K562 (cell line): ENCODE measurements at regions not wholly inside any gene's neighbourhood (a gene's known extent, or its start where the extent isn't known, plus 50 kb on each side); places are given as distances from the start of the nearest gene placed in this dataset.

Experiments used
- BRF2 ChIP-seq: IDR thresholded peaks from 3 replicates; pipeline ENCODE4 v1.6.1; 2011; ENCODE audit warnings: borderline replicate concordance, mild to moderate bottlenecking; ENCODE audit not compliant: insufficient read length, insufficient read depth
- CTCF ChIP-seq, 3 experiments: IDR thresholded peaks in 2 of 3; conservative IDR thresholded peaks in 1 of 3; 2 replicates each; pipeline ENCODE4 v1.5.1; 2011 to 2012; ENCODE audit warnings: low read length in 3 of 3, mild to moderate bottlenecking in 3 of 3, control low read depth in 2 of 3, improper control_type of control experiment in 1 of 3, inconsistent platforms in 1 of 3, low read depth in 1 of 3, mixed read lengths in 1 of 3, moderate library complexity in 1 of 3; ENCODE audit not compliant: insufficient read depth in 2 of 3
- CUX1 ChIP-seq: fragments of 200-800 bp; sonication (Bioruptor generic); IDR thresholded peaks from 2 replicates; pipeline ENCODE4 v1.6.1; 2016; ENCODE audit warnings: missing genetic modification characterization, missing compliant biosample characterization
- ELF1 ChIP-seq: fragments of 200-800 bp; sonication (Bioruptor generic); IDR thresholded peaks from 2 replicates; pipeline ENCODE4 v1.6.1; 2016; ENCODE audit warnings: missing genetic modification characterization, missing compliant biosample characterization
- KLF13 ChIP-seq: fragments of 450-650 bp; IDR thresholded peaks from 2 replicates; pipeline ENCODE4 v1.6.1; 2016; ENCODE audit warnings: missing genetic modification characterization, low read depth, mild to moderate bottlenecking, missing compliant biosample characterization, moderate library complexity, borderline replicate concordance
- NFIC ChIP-seq: fragments of 450-650 bp; IDR thresholded peaks from 2 replicates; pipeline ENCODE4 v1.6.1; 2017; ENCODE audit warnings: mild to moderate bottlenecking, inconsistent platforms
- NR3C1 ChIP-seq: sonication (generic); formaldehyde crosslinking; IDR thresholded peaks from 2 replicates; pipeline ENCODE4 v1.8.1; 2022; ENCODE audit warnings: missing genetic modification reagents
- PRPF4 ChIP-seq: fragments of 200-400 bp; formaldehyde crosslinking; IDR thresholded peaks from one replicate; pipeline ENCODE4 v1.6.1; 2017; ENCODE audit warnings: low read length, low read depth, mild to moderate bottlenecking; ENCODE audit not compliant: insufficient read depth, poor library complexity, severe bottlenecking
- RAD21 ChIP-seq, 2 experiments: fragments of 250-450 bp in 1 of 2; fragments of 450-650 bp in 1 of 2; sonication (Bioruptor Pico) in 1 of 2; formaldehyde crosslinking in 1 of 2; IDR thresholded peaks in 1 of 2; conservative IDR thresholded peaks in 1 of 2; 2 replicates each; pipeline versions ENCODE4 v1.4.0 to v1.8.0; 2020 to 2022; ENCODE audit warnings: mild to moderate bottlenecking in 2 of 2, moderate library complexity in 1 of 2
- RFX1 ChIP-seq: fragments of 450-650 bp; IDR thresholded peaks from 2 replicates; pipeline ENCODE4 v1.6.1; 2016; ENCODE audit warnings: mild to moderate bottlenecking, moderate library complexity
- ZBTB1 ChIP-seq: sonication (generic); formaldehyde crosslinking; IDR thresholded peaks from 2 replicates; pipeline ENCODE4 v1.8.1; 2023; ENCODE audit warnings: missing genetic modification reagents, low read depth, mild to moderate bottlenecking, borderline replicate concordance
- ZBTB33 ChIP-seq: sonication (generic); formaldehyde crosslinking; IDR thresholded peaks from 2 replicates; pipeline ENCODE4 v1.8.1; 2023; ENCODE audit warnings: mild to moderate bottlenecking, missing genetic modification reagents
- ZNF280B ChIP-seq: fragments of 250-450 bp; sonication (Bioruptor Pico); IDR thresholded peaks from 2 replicates; pipeline ENCODE4 v1.5.1; 2021; ENCODE audit warnings: mild to moderate bottlenecking

GRCh38 chr2:45173513-45173912 lies 164.3 kb upstream of the SIX2 start:
- TF ChIP-seq CUX1 (CRISPR knock-in tag) (no peak), ZBTB1 (CRISPR knock-in tag) (no peak), RFX1 (no peak), KLF13 (no peak), ELF1 (tag) (no peak), BRF2 (no peak), RAD21 (CRISPR knock-in tag; conservative IDR thresholded peaks at IDR 0.05 in 1 of 2, IDR thresholded peaks at IDR 0.05 in 1 of 2) (no peak), NFIC (no peak), ZNF280B (no peak), CTCF (IDR thresholded peaks at IDR 0.05 in 2 of 3, conservative IDR thresholded peaks at IDR 0.05 in 1 of 3; ENCODE audit: insufficient read depth in 2 of 3, low read depth in 1 of 3, low read length in 3 of 3) (no peak), NR3C1 (CRISPR knock-in tag) (no peak), ZBTB33 (no peak), PRPF4 (no peak)
